Central memory CD8-positive, alpha-beta T cell (primary cell): ENCODE measurements at regions not wholly inside any gene's neighbourhood (a gene's known extent, or its start where the extent isn't known, plus 50 kb on each side); places are given as distances from the start of the nearest gene placed in this dataset.
"Not testable (repeated sequence)": the region's sequence is repeated elsewhere in the genome, so short reads cannot be mapped to it uniquely, and the experiment has no call there.

Experiments
- ATAC-seq: fragments of 150-1000 bp; cut with Tn5 transposase; replicated peaks from 2 replicates; pipeline ENCODE4 v1.10.0; 2022; ENCODE audit warnings: mild to moderate bottlenecking, moderate FRiP score, moderate number of reproducible peaks; ENCODE audit not compliant: poor library complexity, severe bottlenecking; ENCODE audit errors: extremely low read depth
- DNase-seq, 2 donors: peaks; one replicate each; pipeline ENCODE4 v3.0.0; 2021; ENCODE audit warnings: low spot score in 2 of 2
- H3K27ac Mint-ChIP-seq: one replicate; pipeline ENCODE4 v1.8.0; 2022; ENCODE audit warnings: low read depth, mild to moderate bottlenecking, moderate library complexity, mixed read lengths
- H3K27me3 Mint-ChIP-seq: one replicate; pipeline ENCODE4 v1.8.0; 2022; ENCODE audit warnings: mixed read lengths
- H3K36me3 Mint-ChIP-seq: one replicate; pipeline ENCODE4 v1.8.0; 2022; ENCODE audit warnings: mild to moderate bottlenecking, moderate library complexity, mixed read lengths; ENCODE audit not compliant: insufficient read depth
- H3K4me1 Mint-ChIP-seq: one replicate; pipeline ENCODE4 v1.8.0; 2022; ENCODE audit warnings: mixed read lengths
- H3K4me3 Mint-ChIP-seq: one replicate; pipeline ENCODE4 v1.8.0; 2022; ENCODE audit warnings: mild to moderate bottlenecking, moderate library complexity, mixed read lengths
- H3K9me3 Mint-ChIP-seq: one replicate; pipeline ENCODE4 v1.8.0; 2022; ENCODE audit warnings: mixed read lengths

DNA sequence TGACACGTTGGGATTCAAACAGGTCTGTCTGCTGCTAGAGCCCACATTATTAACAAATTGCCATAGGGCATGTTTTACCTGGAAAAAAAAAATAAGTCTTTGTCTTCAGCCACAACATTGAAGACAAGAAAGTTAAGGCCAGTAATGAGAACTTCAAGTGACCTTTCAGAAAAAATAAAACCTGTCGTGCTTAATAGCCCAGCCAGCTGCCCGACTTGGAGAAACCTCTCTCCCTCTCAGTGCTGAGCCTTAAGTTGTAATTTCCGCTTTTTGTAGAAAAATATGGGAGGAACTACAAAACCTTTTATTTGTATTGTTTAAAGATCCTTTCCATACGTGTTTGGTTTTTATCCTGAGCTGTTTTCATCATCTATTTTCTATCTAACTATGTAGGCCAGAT is 454.3 kb upstream of the SLITRK6 start:
- not testable (repeated sequence) for H3K27me3 Mint-ChIP-seq, H3K36me3 Mint-ChIP-seq, H3K4me1 Mint-ChIP-seq, DNase-seq, H3K4me3 Mint-ChIP-seq, H3K9me3 Mint-ChIP-seq, H3K27ac Mint-ChIP-seq, ATAC-seq

DNA sequence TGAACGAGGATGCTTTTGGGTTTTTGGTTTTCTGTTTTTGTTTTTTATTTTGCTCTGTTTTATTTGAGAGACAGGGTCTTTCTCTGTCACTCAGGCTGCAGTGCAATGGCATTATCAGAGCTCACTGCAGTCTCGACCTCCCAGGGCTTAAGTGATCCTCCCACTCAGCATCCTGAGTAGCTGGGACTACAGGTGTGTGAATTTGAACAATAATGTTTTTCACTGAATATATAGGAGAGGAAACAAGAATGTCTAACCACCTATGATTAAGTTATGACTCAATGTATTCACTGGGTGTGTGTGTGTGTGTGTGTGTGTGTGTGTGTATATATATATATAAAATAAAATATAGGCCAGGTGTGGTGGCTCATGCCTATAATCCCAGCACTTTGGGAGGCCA is 456.6 kb upstream of the SLITRK6 start:
- not testable (repeated sequence) for DNase-seq, H3K4me1 Mint-ChIP-seq, H3K27ac Mint-ChIP-seq, H3K27me3 Mint-ChIP-seq, ATAC-seq, H3K36me3 Mint-ChIP-seq, H3K4me3 Mint-ChIP-seq, H3K9me3 Mint-ChIP-seq

DNA sequence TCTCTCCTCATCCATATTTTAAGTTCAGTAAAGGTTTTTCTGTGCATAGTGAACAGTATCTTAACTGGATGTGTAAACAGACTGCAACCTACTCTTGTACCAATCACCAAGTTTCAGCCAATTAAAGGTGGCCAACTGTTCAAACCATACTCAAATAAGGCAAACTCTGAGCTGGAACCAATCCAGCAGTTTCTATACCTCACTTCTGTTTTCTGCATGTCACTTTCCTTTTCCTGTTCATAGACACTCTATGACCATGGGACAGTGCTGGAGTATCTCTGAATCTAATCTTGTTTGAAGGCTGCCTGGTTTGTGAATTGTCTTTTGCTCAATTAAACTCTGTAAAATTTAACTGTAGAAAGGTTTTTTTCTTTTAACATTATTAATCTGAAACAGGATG is 470.3 kb upstream of the SLITRK6 start:
- Mint-ChIP-seq H3K27ac (no peak overlapping the region), H3K27me3 (no peaks in the 10 kb centered on the region), H3K4me3 (no peak overlapping the region), H3K4me1 (no peaks in the 10 kb centered on the region), H3K9me3 (no peaks in the 10 kb centered on the region), H3K36me3 (no peaks in the 10 kb centered on the region)
- no peak for DNase-seq
- no peak for ATAC-seq

DNA sequence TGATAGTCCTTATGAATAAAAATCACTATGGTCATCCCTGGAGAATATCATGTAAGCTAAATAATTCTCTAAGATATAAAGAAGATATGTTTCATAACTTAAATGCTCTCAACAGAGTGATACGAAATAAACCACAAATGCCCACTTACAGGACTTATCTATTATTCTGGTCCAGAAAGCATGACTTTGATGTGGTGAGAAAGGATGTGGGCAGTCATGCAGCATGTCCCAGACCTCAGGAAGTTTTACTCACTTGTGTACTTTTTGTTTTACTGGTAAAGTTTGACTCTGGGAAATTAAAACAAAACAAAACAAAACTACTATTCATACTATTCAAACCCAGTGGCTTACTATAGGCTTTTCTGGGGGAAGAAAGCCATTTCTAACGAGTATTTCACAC is 483.2 kb upstream of the SLITRK6 start:
- DNase-seq, result no peak
- no peaks in the 10 kb centered on the region for H3K4me1 Mint-ChIP-seq
- peaks cover 2% of the 10 kb centered on the region for H3K36me3 Mint-ChIP-seq
- peaks cover 2% of the 10 kb centered on the region for H3K9me3 Mint-ChIP-seq
- no peak overlapping the region for H3K27ac Mint-ChIP-seq
- no peak overlapping the region for H3K4me3 Mint-ChIP-seq
- no peaks in the 10 kb centered on the region for H3K27me3 Mint-ChIP-seq
- no peak for ATAC-seq

DNA sequence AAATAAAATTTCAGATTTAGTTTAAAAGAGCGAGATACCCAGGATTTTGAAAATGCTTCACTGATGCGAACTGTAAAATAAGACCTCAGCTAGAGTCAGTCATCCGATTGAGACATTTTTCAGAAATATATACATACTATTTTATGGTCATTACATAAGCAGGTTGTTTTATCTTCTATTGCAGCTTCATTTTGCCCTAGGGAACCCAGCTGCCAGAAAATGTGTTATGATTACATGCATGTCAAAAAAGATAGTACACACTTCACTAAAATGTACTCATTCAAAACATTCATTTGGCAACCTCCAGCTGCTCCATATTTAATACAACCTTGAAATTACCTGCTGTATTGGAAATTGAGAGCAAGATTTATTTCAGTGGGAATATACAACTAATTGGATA is 483.8 kb upstream of the SLITRK6 start:
- DNase-seq, result no peak
- Mint-ChIP-seq H3K36me3 (peaks cover 2% of the 10 kb centered on the region), H3K4me3 (no peak overlapping the region), H3K27me3 (no peaks in the 10 kb centered on the region), H3K27ac (no peak overlapping the region), H3K9me3 (no peaks in the 10 kb centered on the region), H3K4me1 (no peaks in the 10 kb centered on the region)
- no peak for ATAC-seq

DNA sequence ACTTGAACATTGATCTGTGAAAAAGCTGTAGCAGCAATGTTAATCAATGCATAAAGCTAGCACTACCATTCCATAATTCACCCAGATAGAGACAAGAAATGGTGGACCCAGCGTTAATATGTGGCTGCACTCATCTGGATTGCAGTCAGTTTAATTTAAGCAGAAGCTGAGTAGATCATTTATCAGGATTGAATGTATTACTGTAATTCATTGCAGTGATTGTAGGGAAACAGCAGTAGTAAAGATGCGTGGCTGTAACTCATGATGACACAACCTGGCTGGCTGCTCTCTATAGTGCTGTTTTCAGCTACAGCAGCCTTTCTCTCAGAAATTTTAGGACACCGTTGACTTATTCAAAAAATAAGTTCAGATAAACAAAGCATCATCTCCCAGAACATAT is 499.5 kb upstream of the SLITRK6 start:
- Mint-ChIP-seq H3K4me3 (no peak overlapping the region), H3K27me3 (no peaks in the 10 kb centered on the region), H3K9me3 (peaks cover 8% of the 10 kb centered on the region), H3K4me1 (no peaks in the 10 kb centered on the region), H3K27ac (no peak overlapping the region), H3K36me3 (no peaks in the 10 kb centered on the region)
- no peak for DNase-seq
- ATAC-seq, result no peak

DNA sequence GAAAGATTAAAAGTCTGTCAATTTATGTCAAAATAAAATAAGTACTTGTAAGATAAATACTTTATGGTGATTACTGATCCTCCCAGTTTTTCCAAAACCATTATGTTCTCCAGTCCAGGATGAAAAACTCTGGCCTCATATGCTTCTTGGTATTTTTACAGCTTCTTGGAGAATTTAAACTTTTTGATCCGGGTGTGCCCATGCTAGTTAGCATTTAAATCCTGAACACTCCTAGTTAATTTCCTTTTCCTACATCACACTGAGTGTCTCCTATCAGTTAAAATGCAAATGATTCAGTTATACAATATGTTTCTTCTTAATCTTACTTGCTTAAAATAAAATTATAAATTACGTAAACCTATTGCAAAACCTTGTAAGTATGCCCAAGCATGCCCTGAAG is 499.9 kb upstream of the SLITRK6 start:
- Mint-ChIP-seq H3K36me3 (no peaks in the 10 kb centered on the region), H3K4me1 (no peaks in the 10 kb centered on the region), H3K9me3 (peaks cover 8% of the 10 kb centered on the region), H3K4me3 (no peak overlapping the region), H3K27me3 (no peaks in the 10 kb centered on the region), H3K27ac (no peak overlapping the region)
- DNase-seq, result no peak
- no peak for ATAC-seq

DNA sequence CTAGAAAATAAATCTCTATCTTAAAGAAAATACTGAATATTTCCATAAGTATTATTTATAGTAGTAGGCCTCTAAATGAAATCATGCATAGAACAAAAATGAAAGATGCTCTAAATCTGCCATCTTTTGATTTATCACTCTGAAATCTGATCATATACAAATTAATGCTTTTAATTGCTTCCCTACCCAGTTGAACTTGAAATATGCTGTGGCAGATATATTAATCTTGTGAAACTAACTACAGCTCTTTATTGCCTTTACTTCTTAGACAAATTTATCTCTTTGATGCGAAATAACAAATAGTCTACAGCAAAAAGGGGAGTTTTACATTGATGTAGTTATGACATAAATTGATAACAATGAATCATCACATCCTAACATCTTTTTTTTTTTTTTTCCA is 510.7 kb upstream of the SLITRK6 start:
- no peaks in the 10 kb centered on the region for H3K36me3 Mint-ChIP-seq
- no peak overlapping the region for H3K27ac Mint-ChIP-seq
- DNase-seq (no peak), ATAC-seq (no peak)
- H3K4me3 Mint-ChIP-seq, result no peak overlapping the region
- H3K9me3 Mint-ChIP-seq, result no peaks in the 10 kb centered on the region
- no peaks in the 10 kb centered on the region for H3K27me3 Mint-ChIP-seq
- no peaks in the 10 kb centered on the region for H3K4me1 Mint-ChIP-seq

DNA sequence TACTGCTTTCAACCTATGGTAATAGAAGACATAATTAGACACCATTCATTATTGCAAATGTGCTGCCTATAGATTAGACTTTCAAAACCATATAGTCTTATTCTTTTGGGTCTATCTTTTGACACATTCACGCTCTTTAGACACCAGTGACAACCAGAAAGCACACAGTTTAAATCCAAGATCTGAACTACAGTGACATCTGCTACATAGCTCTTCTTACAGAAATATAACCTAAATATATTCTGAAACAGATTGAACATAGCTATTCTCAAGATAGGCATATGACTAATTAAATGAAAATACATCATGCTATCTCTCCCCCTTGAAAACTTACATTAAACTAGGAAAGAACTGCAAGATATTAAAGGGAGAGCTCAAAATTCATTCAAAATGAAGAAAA is 514.2 kb upstream of the SLITRK6 start:
- no peak for DNase-seq
- Mint-ChIP-seq H3K4me3 (no peak overlapping the region), H3K27me3 (no peaks in the 10 kb centered on the region), H3K27ac (no peak overlapping the region), H3K9me3 (no peaks in the 10 kb centered on the region), H3K36me3 (no peaks in the 10 kb centered on the region), H3K4me1 (no peaks in the 10 kb centered on the region)
- ATAC-seq, result no peak

DNA sequence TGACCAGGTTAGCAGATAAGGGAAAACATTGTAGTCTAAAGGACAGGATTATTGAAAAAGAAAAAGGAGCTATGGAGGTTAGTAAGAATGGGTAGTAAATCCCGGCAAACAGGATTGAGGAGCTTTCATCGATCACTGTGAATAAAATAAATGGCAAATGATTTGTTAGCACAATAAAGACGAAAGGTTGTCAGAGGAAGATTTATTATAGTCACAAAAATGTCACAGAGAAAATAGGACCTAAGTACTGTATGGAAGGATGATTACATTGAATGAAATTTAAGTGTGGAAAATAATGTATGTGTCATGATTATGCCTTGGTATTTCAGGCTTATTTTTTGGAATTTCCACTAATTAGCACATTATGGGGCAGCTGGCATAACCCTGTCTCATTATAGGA is 519.2 kb upstream of the SLITRK6 start:
- ATAC-seq (no peak), DNase-seq (no peak)
- H3K36me3 Mint-ChIP-seq, result no peaks in the 10 kb centered on the region
- no peaks in the 10 kb centered on the region for H3K27me3 Mint-ChIP-seq
- no peak overlapping the region for H3K4me3 Mint-ChIP-seq
- no peaks in the 10 kb centered on the region for H3K4me1 Mint-ChIP-seq
- no peak overlapping the region for H3K27ac Mint-ChIP-seq
- no peaks in the 10 kb centered on the region for H3K9me3 Mint-ChIP-seq

DNA sequence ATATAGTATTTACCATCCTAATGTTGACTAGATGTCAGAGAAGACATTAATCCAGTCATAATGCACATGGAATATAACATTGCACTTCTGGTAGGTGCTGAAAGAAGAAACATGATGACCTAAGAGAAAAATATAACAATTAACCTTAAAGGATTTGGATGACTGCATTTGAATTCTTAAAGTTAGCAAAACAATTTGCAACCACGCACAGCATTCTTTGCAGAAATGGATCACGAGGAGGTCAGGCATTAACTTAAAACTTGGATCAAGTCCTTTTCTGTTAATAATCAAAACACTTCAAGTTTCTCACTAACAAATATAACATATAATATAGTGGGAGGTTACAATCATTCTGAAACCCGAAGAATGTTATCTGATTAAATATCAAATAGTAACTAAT is 525.0 kb upstream of the SLITRK6 start:
- Mint-ChIP-seq H3K4me3 (no peak overlapping the region), H3K4me1 (no peaks in the 10 kb centered on the region), H3K36me3 (no peaks in the 10 kb centered on the region), H3K27me3 (no peaks in the 10 kb centered on the region), H3K27ac (no peak overlapping the region), H3K9me3 (peaks cover 18% of the 10 kb centered on the region)
- ATAC-seq (no peak), DNase-seq (no peak)

DNA sequence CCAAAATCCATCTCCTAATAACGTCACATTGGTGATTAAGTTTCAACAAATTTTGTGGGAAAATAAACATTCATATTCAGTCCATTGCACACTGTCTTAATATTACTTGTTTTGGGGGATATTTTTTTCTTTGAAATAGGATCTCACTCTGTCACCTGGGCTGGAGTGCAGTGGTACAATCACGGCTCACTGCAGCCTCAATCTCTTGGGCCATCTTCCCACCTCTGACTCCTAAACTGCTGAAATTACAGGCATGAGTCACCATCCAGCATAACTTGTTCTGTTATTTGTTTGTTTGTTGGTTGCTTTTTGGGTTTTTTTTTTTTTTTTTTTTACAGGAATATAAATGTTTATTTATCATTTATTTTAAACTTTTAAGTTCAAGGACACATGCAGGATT is 556.1 kb upstream of the SLITRK6 start:
- Mint-ChIP-seq H3K27me3 (no peaks in the 10 kb centered on the region), H3K27ac (no peak overlapping the region), H3K36me3 (no peaks in the 10 kb centered on the region), H3K9me3 (peaks cover 22% of the 10 kb centered on the region), H3K4me3 (no peak overlapping the region), H3K4me1 (no peaks in the 10 kb centered on the region)
- no peak for ATAC-seq
- no peak for DNase-seq

DNA sequence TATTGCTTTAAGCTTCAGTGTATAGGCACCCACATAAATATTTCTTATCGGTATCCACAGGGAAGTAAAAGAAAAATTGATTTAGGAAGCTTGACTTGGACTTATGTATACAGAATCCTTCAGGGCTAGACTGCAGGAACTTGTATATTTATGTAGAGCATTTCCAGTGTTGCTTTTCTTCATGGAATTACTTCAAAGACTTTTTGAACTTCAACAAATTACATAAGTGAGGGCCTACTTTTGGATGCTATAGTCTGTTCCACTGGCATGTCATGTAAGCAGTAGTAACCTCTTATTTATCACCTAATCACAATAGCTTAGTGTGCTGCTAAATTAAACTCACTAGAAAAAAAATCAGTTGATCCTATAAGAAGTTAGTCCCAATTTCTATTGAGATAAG is 557.9 kb upstream of the SLITRK6 start:
- ATAC-seq, result no peak
- H3K27ac Mint-ChIP-seq, result no peak overlapping the region
- no peak overlapping the region for H3K4me3 Mint-ChIP-seq
- no peaks in the 10 kb centered on the region for H3K27me3 Mint-ChIP-seq
- no peaks in the 10 kb centered on the region for H3K36me3 Mint-ChIP-seq
- peaks cover 35% of the 10 kb centered on the region for H3K9me3 Mint-ChIP-seq
- DNase-seq, result no peak
- no peaks in the 10 kb centered on the region for H3K4me1 Mint-ChIP-seq

DNA sequence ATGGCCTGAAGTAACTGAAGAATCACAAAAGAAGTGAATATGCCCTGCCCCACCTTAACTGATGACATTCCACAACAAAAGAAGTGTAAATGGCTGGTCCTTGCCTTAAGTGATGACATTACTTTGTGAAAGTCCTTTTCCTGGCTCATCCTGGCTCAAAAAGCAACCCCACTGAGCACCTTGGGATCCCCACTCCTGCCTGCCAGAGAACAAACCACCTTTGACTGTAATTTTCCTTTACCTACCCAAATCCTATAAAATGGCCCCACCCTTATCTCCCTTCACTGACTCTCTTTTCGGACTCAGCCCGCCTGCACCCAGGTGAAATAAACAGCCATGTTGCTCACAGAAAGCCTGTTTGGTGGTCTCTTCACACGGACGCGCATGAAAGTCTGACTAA is 564.5 kb upstream of the SLITRK6 start:
- H3K36me3 Mint-ChIP-seq, ATAC-seq, H3K27ac Mint-ChIP-seq, DNase-seq, H3K4me3 Mint-ChIP-seq, H3K4me1 Mint-ChIP-seq, H3K27me3 Mint-ChIP-seq: not testable (repeated sequence)
- peaks cover 34% of the 10 kb centered on the region for H3K9me3 Mint-ChIP-seq
